GM21723 (cell line): ENCODE measurements at regions not wholly inside any gene's neighbourhood (a gene's known extent, or its start where the extent isn't known, plus 50 kb on each side); places are given as distances from the start of the nearest gene placed in this dataset.

Experiments used
- ATAC-seq: cut with Tn5 transposase; IDR thresholded peaks from one replicate; pipeline ENCODE4 v1.9.1; 2021; ENCODE audit warnings: mild to moderate bottlenecking, moderate library complexity; ENCODE audit not compliant: unreplicated experiment

DNA sequence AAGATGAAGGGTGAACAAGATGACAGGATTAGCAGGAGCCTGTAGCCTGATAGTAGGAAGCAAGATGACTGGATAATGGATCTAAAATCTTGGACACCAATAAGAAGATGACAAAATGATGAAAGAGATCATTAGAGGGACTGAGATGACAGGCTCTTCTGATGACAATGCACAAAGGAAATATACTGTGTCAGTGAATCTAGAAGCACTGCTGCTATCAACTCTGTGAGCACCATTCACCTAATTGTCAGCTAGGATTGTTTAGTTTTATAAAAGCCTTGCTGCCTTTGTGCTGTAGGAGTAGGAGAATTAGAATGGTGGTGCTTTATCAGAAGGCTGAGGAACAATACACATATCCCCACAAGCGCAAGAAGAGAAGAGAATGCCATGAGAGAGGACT, 1127.8 kb downstream of the DTWD2 start:
- ATAC-seq: no peak

DNA sequence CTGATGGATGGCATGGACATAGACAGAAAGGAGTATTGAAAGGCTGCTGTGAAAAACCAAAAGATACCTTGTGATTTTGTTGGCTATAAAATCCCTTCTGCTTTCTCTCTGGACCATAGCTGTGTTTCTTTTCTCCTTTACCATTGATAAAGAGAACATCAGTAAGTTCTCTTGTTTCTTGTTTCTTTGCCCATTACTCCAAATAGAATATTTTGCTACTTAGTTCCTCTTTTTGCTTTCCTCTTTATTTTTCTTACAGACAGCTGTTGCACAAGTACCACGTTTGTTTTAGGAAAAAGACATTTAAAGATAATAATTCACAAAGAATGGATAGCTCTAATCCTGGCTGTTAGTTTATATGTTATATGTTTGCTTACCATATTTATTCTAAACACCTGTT, 1129.2 kb downstream of the DTWD2 start:
- ATAC-seq: peak; percentile 66

GRCh38 chr5:117856713-117857112, 1131.6 kb downstream of the DTWD2 start:
- ATAC-seq: no peak

GRCh38 chr5:117837786-117838185, 1150.6 kb downstream of the DTWD2 start:
- no peak for ATAC-seq

GRCh38 chr5:117833691-117834090, 1154.7 kb downstream of the DTWD2 start:
- no peak for ATAC-seq

- no peak for ATAC-seq
Observed at GRCh38 chr5:117829646-117830045, 1158.7 kb downstream of the DTWD2 start.

GRCh38 chr5:117813850-117814249, 1174.5 kb downstream of the DTWD2 start:
- no peak for ATAC-seq

DNA sequence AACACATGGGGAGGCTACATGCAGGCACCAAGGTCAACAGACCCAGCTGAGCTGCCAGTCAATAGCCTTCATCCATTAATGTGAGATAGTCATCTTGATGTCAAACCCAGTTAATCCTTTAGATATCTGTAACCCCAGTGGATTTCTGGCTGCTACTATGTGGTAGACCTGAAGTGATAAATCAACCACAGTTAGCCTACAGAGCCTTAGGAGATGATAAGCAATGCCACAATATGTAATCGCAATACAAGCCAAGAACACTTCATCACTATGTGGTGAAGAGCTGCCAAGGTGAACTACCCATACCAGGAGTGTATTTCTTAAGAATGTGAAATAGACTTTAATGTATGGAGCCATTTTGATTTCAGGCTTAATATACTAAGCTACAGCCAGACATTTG, 1175.5 kb downstream of the DTWD2 start:
- no peak for ATAC-seq

DNA sequence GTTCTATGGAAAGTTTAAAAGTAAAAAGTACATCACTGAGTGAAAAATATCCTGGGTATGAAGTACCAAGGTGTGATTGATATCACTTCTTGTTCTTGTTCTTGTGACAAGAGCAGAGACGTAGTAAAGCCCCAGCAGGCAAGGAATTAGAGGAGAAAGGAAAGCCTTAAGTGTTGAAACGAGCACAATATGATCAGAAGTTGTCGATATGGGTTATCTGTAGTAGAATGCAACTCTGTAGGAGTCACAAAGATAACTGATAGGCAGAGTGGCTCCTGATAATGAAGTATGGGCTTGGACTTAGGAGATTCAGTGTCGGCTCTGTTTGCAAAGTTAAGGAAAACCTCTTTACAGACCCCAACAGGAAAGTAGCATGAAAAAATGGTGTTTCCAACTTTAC, 1179.1 kb downstream of the DTWD2 start:
- ATAC-seq: no peak

- no peak for ATAC-seq
Observed at GRCh38 chr5:117805058-117805457, 1183.3 kb downstream of the DTWD2 start.

DNA sequence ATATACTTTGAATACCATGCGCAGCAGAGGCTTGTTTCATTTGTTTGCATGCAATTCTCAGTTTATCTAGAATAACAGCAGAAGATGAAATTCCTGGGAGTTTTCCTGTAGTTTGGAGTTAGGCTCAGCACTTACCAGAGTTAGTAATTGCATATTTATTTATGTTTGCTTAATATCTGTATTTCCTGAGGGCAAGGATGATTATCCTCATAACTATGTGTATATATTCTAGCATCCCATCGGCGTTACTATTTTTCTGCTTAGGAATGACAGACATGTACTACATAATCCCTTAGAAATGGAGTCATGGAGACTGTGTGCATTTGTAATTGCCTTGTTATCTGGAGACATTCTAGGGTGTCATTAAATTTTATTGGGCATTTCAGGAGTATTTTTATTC, 1184.8 kb downstream of the DTWD2 start:
- no peak for ATAC-seq

DNA sequence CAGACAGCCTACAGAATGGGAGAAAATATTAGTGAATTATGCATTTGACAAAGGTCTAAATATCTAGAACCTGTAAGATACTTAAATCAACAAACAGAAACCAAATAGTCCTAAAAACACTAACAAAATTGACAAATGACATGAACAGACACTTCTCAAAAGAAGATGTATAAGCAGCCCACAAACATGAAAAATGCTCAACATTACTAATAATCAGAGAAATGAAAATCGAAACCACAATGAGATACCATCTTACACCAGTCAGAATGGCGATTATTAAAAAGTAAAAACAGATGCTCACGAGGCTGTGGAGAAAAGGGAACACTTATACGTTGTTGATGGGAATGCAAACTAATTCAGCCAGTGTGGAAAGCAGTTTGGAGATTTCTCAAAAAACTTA, 1186.8 kb downstream of the DTWD2 start:
- no peak for ATAC-seq

DNA sequence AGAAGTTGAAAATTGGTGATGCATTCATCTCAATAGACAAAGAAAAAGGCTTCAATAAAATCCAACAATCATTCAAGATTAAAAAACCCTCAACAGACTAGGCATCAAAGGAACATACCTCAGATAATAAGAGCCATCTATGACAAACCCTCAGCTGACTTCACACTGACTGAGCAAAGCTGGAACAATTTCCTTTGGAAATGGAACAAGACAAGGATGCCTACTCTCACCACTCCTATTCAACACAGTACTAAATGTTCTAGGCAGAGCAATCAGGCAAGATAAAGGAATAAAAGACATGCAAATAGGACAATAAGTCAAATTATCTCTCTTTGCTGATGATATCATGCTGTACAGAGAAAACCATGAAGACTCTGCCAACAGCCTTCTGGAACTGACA, 1188.1 kb downstream of the DTWD2 start:
- ATAC-seq: no peak

DNA sequence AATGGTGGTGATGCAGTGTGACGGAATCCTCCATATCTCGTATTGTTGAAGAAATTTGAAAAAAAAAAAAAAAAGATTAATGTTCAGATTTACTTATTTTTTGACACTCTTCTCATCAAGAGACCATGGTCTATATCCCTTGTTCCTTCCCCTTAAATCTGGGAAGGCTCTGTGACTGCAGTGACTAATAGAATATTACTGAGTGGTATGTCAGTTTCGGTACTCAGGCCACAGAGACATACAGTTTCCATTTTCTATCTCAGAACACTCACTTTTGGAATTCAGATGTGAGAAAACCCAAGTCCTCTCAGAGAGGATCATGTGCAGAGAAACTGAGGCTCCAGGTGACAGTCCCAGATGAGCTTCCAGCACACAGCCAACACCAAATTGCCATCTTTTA, 1193.5 kb downstream of the DTWD2 start:
- ATAC-seq: no peak

DNA sequence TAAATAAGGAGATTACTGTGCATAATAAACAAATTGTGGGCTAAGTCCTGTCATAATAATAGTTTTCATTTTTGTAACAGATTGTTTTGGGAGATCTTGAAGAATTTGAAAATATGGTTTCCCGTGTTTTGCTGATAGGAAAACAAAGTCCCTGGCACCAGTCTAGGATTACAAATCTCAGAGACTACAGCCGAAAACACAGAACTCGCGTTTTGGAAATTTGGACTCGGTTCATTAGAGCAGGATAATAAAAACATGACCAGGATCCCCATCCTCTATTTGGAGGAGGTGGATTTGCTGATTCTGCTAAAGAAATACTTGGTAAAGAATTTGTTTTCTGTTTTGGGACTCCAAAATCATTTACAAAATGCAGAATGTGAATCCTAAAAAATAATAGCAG, 1194.4 kb downstream of the DTWD2 start:
- no peak for ATAC-seq

DNA sequence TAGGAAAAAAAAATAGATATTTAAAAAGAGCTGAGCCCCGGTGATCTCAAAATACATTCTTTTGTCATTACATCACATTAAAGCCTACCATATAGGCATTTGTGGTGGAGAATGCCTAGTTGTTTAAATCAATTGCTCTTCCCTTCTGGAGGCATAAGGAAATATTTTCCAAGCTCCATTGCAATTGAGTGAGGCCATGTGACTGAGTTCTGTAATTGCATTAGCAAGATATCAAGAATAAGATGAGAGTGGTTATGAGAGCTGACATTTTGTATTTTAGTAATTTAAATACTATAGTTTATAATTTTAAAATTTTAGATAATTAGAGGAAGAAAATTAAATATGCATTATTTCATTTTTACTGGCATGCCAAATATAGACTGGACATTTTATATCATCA, 1195.9 kb downstream of the DTWD2 start:
- ATAC-seq: no peak

GRCh38 chr5:117788596-117788995, 1199.8 kb downstream of the DTWD2 start:
- ATAC-seq: no peak

- no peak for ATAC-seq
Observed at GRCh38 chr5:117779171-117779570, 1204.5 kb upstream of the SEMA6A start.

DNA sequence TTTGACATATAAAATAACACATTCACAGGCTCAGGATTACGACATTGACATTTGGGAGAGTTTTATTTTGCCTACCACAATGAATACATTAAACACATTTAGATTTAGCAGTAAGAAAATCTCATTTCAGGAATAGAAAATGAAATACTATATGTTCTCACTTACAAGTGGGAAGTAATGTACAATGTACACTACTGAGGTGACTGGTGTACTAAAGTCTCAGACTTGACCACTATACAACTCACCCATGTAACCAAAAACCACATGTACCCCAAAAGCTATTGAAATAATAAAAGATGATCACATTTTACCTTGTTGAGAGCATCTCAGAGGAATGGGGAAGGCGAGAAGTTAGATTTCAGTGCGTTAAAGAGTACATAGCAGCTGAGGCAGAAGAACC, 1202.4 kb upstream of the SEMA6A start:
- ATAC-seq: no peak

GRCh38 chr5:117769877-117770276, 1195.3 kb upstream of the SEMA6A start:
- ATAC-seq: no peak

- ATAC-seq: no peak
Observed at GRCh38 chr5:117763271-117763670, 1188.6 kb upstream of the SEMA6A start.

DNA sequence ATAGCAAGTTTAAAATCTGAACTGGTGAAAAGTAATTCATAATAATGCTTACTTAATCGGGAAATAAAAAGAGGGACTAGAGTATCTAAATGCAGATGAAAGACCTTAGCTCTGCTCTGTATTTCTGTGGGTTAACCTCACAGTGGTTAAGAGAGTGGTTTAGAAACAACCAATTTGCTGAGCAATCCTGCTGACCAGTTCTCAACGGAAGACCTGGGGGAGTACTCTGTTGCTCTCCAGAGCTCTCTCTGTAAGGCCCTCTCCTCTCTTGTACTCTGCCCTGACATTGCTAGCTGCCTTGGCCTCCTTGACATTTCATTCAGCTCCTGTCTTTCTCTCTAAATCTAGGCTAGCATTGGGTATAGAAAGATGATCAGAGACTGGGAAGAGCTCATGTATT, 1186.6 kb upstream of the SEMA6A start:
- no peak for ATAC-seq

DNA sequence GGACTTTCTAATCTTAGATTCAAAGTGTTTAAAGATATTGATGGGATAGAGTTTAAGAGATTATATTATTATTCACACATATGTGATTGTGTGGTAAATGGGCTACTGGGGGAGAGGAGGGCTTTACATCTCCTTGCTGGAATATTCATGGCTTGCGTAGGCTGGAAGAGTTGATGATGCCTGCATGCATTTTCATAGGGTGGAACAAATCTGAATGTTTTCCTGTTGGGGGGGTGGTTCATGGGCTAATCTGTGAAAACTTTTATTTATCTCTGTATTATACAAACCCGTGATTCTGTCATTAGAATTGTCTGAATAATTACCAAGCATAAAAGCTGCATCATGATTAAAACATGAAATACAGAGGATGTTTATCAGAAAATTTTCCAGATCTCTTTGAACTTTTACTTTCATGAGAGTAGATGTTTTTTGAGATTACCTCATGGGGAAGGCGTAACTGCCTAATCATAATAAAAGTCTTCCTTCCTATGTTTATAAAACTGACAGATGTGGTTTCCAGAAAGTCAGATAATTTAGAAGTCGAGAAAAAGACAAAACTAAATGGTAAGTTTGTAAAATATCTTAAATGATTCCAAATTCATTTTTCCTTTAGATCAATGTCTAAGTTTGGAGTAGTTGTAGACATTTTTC, 1185.4 kb upstream of the SEMA6A start:
- no peak for ATAC-seq
